WTC11 (cell line): ENCODE measurements at regions not wholly inside any gene's neighbourhood (a gene's known extent, or its start where the extent isn't known, plus 50 kb on each side); places are given as distances from the start of the nearest gene placed in this dataset.

Source experiments
- ATAC-seq: fragments of 200-7000 bp; cut with Tn5 transposase; 2 replicates; pipeline ENCODE4 v1.10.0; 2021; ENCODE audit warnings: mild to moderate bottlenecking, moderate library complexity
- CTCF ChIA-PET: fragments of 300-600 bp; sonication (Branson Sonifier 250); formaldehyde crosslinking; loops from one replicate; lab custom pipeline; 2021; ENCODE audit warnings: antibody characterized with exemption; lab: Charles Lee
- POLR2A ChIA-PET: fragments of 350-600 bp; sonication (Branson Sonifier 250); formaldehyde crosslinking; loops from one replicate; lab custom pipeline; 2021; ENCODE audit warnings: antibody characterized with exemption; lab: Charles Lee
- DNase-seq: peaks from one replicate; pipeline ENCODE4 v3.0.0; 2021; ENCODE audit warnings: low spot score
- H3K27ac Mint-ChIP-seq: 2 replicates; pipeline ENCODE4 v1.8.0; 2021; ENCODE audit warnings: mixed read lengths
- H3K27me3 Mint-ChIP-seq: 2 replicates; pipeline ENCODE4 v1.8.0; 2021; ENCODE audit warnings: low read depth, mild to moderate bottlenecking, moderate library complexity, mixed read lengths
- H3K36me3 Mint-ChIP-seq: 2 replicates; pipeline ENCODE4 v1.8.0; 2021; ENCODE audit warnings: mixed read lengths
- H3K4me1 Mint-ChIP-seq: 2 replicates; pipeline ENCODE4 v1.8.0; 2022; ENCODE audit warnings: mixed read lengths
- H3K4me3 Mint-ChIP-seq: 2 replicates; pipeline ENCODE4 v1.8.0; 2021; ENCODE audit warnings: mild to moderate bottlenecking, moderate library complexity, mixed read lengths
- H3K9me3 Mint-ChIP-seq: 2 replicates; pipeline ENCODE4 v1.8.0; 2021; ENCODE audit warnings: mixed read lengths
- ATF1 ChIP-seq: sonication (generic); formaldehyde crosslinking; IDR thresholded peaks from 2 replicates; pipeline ENCODE4 v1.8.1; 2023; ENCODE audit warnings: mild to moderate bottlenecking, moderate library complexity, missing genetic modification reagents
- CREB1 ChIP-seq: sonication (generic); formaldehyde crosslinking; IDR thresholded peaks from 2 replicates; pipeline ENCODE4 v1.8.0; 2023; ENCODE audit warnings: mild to moderate bottlenecking, missing genetic modification reagents
- GTF2I ChIP-seq: fragments of 250-450 bp; sonication (Bioruptor Pico); conservative IDR thresholded peaks from 2 replicates; pipeline ENCODE4 v1.4.0; 2021; ENCODE audit warnings: mild to moderate bottlenecking
- JUN ChIP-seq: sonication (generic); formaldehyde crosslinking; IDR thresholded peaks from 2 replicates; pipeline ENCODE4 v1.8.0; 2023; ENCODE audit warnings: mild to moderate bottlenecking, missing genetic modification reagents
- NFE2L1 ChIP-seq: sonication (generic); formaldehyde crosslinking; IDR thresholded peaks from 2 replicates; pipeline ENCODE4 v1.8.1; 2023; ENCODE audit warnings: missing genetic modification reagents
- NFYB ChIP-seq: sonication (generic); formaldehyde crosslinking; conservative IDR thresholded peaks from 2 replicates; pipeline ENCODE4 v1.8.0; 2022; ENCODE audit warnings: low read depth, missing genetic modification reagents
- NR2C2 ChIP-seq: sonication (generic); formaldehyde crosslinking; IDR thresholded peaks from 2 replicates; pipeline ENCODE4 v1.8.0; 2022; ENCODE audit warnings: mild to moderate bottlenecking, missing genetic modification reagents
- ZNF121 ChIP-seq: sonication (generic); formaldehyde crosslinking; IDR thresholded peaks from 2 replicates; pipeline ENCODE4 v1.8.0; 2023; ENCODE audit warnings: missing genetic modification reagents
- ZNF219 ChIP-seq: sonication (generic); formaldehyde crosslinking; IDR thresholded peaks from 2 replicates; pipeline ENCODE4 v1.8.0; 2023; ENCODE audit warnings: missing genetic modification reagents, mild to moderate bottlenecking, borderline replicate concordance
- ZNF317 ChIP-seq: sonication (generic); formaldehyde crosslinking; IDR thresholded peaks from 2 replicates; pipeline ENCODE4 v1.8.1; 2023; ENCODE audit warnings: low read depth, mild to moderate bottlenecking, moderate library complexity, missing genetic modification reagents, borderline replicate concordance
- ZNF671 ChIP-seq: fragments of 250-450 bp; sonication (Bioruptor Pico); IDR thresholded peaks from 2 replicates; pipeline ENCODE4 v1.8.0; 2021; ENCODE audit warnings: mild to moderate bottlenecking
- TF ChIP-seq, protein P1 (sequence below): fragments of 250-450 bp; sonication (Bioruptor Pico); IDR thresholded peaks from 2 replicates; pipeline ENCODE4 v1.9.0; 2021; ENCODE audit warnings: moderate library complexity, mild to moderate bottlenecking, inconsistent platforms, borderline replicate concordance
- TF ChIP-seq, protein P2 (sequence below): fragments of 250-450 bp; sonication (Bioruptor Pico); IDR thresholded peaks from 2 replicates; pipeline ENCODE4 v1.9.0; 2021; ENCODE audit warnings: mild to moderate bottlenecking
- TF ChIP-seq, protein P3 (sequence below): sonication (generic); formaldehyde crosslinking; IDR thresholded peaks from 2 replicates; pipeline ENCODE4 v1.8.1; 2023; ENCODE audit warnings: mild to moderate bottlenecking, moderate library complexity, missing genetic modification reagents
- TF ChIP-seq, protein P4 (sequence below): sonication (generic); formaldehyde crosslinking; IDR thresholded peaks from 2 replicates; pipeline ENCODE4 v1.8.1; 2023; ENCODE audit warnings: mild to moderate bottlenecking, missing genetic modification reagents, borderline replicate concordance
- TF ChIP-seq, protein P5 (sequence below): sonication (generic); formaldehyde crosslinking; IDR thresholded peaks from 2 replicates; pipeline ENCODE4 v1.8.0; 2022; ENCODE audit warnings: mild to moderate bottlenecking, missing genetic modification reagents
- TF ChIP-seq, protein P6 (sequence below): sonication (generic); formaldehyde crosslinking; IDR thresholded peaks from 2 replicates; pipeline ENCODE4 v1.8.1; 2023; ENCODE audit warnings: mild to moderate bottlenecking, missing genetic modification reagents, moderate library complexity
- TF ChIP-seq, protein P7 (sequence below): sonication (generic); formaldehyde crosslinking; IDR thresholded peaks from 2 replicates; pipeline ENCODE4 v1.8.0; 2022; ENCODE audit warnings: mild to moderate bottlenecking, missing genetic modification reagents

DNA sequence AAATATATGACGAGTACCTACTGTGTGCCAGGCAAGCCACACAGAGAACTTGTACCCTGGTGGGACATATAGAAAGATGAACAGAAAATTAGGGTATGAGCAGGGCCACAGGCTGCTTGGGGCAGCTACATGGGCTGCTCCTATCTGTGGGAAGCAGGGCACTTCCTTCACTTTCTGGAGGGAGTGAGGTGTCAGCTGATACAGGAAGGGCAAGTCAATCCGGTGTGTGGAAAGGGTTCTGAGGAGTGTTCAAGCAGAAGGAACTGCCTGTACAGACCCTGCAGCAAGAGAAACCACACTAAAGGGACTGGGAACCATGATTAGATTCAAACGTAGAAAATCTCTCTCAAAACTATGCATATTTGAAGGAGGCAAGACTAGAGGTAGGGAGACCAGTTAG, 58.6 kb upstream of the BCL11A start:
- ChIA-PET POLR2A (no interaction called here), CTCF (interaction anchor here (3.4 kb wide), 1 partner anchor 63 kb away, joined by 9 read pairs; no protein-coding TSS in a partner anchor)
- DNase-seq (no peak), ATAC-seq (no peak)
- Mint-ChIP-seq H3K4me3 (no peak overlapping the region), H3K4me1 (0 out of 2 replicates have a peak, but pooled peaks cover 4% of the 10 kb centered on the region), H3K27me3 (no peaks in the 10 kb centered on the region), H3K9me3 (peaks cover 4% of the 10 kb centered on the region; the same call in 1 of the 2 replicates), H3K27ac (no peak overlapping the region), H3K36me3 (no peaks in the 10 kb centered on the region)
- TF ChIP-seq ZNF121 (CRISPR knock-in tag) (no peak), GTF2I (CRISPR knock-in tag) (no peak), ZNF671 (CRISPR knock-in tag) (no peak), ZNF317 (no peak), CREB1 (CRISPR knock-in tag) (no peak), NFE2L1 (CRISPR knock-in tag) (no peak)
- TF ChIP-seq, protein P1, sequence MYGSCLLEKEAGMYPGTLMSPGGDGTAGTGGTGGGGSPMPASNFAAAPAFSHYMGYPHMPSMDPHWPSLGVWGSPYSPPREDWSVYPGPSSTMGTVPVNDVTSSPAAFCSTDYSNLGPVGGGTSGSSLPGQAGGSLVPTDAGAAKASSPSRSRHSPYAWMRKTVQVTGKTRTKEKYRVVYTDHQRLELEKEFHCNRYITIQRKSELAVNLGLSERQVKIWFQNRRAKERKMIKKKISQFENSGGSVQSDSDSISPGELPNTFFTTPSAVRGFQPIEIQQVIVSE: no peak

DNA sequence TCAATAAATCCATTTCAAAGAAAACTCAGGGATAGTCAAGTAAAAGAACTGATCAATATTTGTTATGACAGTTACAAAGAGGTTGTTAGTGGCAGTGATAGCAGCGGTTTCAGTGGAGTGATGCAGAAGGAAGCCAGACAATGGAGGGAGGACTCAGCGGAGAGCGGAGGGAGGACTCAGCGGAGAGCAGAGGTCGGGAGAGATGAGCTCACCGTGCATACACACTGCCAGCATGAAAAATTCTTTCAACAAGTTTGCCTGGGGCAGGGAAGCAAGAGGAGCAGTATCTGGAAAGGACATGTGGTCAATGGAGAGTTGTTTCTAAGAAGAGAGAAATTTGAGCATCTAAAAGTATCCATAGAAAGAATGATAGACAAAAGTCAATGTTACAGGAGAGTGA, 60.9 kb upstream of the BCL11A start:
- Mint-ChIP-seq H3K4me1 (0 out of 2 replicates have a peak, but pooled peaks cover 4% of the 10 kb centered on the region), H3K9me3 (no peaks in the 10 kb centered on the region), H3K27me3 (no peaks in the 10 kb centered on the region), H3K36me3 (no peaks in the 10 kb centered on the region), H3K27ac (no peak overlapping the region), H3K4me3 (no peak overlapping the region)
- TF ChIP-seq NFYB (CRISPR knock-in tag): no peak
- ChIA-PET CTCF (interaction anchor here (1.1 kb wide), 1 partner anchor 33 kb away, joined by 3 read pairs; no protein-coding TSS in a partner anchor), POLR2A (no interaction called here)
- ATAC-seq: no peak
- no peak for DNase-seq

DNA sequence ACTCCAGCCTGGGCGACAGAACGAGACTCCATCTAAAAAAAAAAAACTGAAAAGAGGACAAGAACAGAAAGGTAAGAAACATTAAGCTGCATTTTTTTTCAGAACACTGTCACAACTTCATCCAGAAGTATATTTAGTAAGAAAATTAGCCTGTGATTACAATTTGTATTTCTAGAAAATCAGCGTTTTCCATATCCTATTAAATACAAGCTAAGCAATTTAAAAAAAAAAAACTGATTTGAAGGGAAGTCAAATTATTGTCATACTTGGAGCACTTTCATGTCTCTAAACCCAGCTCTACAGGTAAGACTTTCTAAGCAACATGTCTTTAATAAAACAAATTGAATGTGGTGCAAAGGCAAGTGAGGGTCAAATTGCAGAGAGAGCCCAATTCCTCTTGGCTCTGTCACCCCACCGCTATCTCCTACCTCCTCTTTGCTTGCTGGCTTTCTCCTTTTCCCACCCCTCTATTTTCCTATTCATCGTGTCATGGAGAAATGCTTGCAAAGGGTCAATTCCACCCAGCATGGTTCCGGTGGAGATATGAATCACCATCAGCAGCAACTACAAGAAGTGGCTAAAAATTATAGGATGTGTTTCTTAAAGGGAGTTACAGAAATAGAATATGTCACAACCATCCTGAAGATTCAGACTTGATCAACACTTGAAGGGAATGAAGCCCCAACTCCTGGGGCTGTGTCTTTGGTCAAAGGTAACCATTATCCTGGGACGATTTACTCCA, 68.4 kb upstream of the BCL11A start:
- CTCF ChIA-PET: interaction anchor here (0.9 to 1.8 kb wide), 2 partner anchors 52 to 470 kb away, joined by 5 to 7 read pairs; no protein-coding TSS in a partner anchor
- no peaks in the 10 kb centered on the region for H3K36me3 Mint-ChIP-seq
- TF ChIP-seq, protein P2, sequence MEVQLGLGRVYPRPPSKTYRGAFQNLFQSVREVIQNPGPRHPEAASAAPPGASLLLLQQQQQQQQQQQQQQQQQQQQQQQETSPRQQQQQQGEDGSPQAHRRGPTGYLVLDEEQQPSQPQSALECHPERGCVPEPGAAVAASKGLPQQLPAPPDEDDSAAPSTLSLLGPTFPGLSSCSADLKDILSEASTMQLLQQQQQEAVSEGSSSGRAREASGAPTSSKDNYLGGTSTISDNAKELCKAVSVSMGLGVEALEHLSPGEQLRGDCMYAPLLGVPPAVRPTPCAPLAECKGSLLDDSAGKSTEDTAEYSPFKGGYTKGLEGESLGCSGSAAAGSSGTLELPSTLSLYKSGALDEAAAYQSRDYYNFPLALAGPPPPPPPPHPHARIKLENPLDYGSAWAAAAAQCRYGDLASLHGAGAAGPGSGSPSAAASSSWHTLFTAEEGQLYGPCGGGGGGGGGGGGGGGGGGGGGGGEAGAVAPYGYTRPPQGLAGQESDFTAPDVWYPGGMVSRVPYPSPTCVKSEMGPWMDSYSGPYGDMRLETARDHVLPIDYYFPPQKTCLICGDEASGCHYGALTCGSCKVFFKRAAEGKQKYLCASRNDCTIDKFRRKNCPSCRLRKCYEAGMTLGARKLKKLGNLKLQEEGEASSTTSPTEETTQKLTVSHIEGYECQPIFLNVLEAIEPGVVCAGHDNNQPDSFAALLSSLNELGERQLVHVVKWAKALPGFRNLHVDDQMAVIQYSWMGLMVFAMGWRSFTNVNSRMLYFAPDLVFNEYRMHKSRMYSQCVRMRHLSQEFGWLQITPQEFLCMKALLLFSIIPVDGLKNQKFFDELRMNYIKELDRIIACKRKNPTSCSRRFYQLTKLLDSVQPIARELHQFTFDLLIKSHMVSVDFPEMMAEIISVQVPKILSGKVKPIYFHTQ (CRISPR knock-in tag): no peak
- TF ChIP-seq, protein P3, sequence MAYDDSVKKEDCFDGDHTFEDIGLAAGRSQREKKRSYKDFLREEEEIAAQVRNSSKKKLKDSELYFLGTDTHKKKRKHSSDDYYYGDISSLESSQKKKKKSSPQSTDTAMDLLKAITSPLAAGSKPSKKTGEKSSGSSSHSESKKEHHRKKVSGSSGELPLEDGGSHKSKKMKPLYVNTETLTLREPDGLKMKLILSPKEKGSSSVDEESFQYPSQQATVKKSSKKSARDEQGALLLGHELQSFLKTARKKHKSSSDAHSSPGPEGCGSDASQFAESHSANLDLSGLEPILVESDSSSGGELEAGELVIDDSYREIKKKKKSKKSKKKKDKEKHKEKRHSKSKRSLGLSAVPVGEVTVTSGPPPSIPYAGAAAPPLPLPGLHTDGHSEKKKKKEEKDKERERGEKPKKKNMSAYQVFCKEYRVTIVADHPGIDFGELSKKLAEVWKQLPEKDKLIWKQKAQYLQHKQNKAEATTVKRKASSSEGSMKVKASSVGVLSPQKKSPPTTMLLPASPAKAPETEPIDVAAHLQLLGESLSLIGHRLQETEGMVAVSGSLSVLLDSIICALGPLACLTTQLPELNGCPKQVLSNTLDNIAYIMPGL: no peak
- TF ChIP-seq, protein P4, sequence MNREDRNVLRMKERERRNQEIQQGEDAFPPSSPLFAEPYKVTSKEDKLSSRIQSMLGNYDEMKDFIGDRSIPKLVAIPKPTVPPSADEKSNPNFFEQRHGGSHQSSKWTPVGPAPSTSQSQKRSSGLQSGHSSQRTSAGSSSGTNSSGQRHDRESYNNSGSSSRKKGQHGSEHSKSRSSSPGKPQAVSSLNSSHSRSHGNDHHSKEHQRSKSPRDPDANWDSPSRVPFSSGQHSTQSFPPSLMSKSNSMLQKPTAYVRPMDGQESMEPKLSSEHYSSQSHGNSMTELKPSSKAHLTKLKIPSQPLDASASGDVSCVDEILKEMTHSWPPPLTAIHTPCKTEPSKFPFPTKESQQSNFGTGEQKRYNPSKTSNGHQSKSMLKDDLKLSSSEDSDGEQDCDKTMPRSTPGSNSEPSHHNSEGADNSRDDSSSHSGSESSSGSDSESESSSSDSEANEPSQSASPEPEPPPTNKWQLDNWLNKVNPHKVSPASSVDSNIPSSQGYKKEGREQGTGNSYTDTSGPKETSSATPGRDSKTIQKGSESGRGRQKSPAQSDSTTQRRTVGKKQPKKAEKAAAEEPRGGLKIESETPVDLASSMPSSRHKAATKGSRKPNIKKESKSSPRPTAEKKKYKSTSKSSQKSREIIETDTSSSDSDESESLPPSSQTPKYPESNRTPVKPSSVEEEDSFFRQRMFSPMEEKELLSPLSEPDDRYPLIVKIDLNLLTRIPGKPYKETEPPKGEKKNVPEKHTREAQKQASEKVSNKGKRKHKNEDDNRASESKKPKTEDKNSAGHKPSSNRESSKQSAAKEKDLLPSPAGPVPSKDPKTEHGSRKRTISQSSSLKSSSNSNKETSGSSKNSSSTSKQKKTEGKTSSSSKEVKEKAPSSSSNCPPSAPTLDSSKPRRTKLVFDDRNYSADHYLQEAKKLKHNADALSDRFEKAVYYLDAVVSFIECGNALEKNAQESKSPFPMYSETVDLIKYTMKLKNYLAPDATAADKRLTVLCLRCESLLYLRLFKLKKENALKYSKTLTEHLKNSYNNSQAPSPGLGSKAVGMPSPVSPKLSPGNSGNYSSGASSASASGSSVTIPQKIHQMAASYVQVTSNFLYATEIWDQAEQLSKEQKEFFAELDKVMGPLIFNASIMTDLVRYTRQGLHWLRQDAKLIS (CRISPR knock-in tag): no peak
- no peak for TF ChIP-seq NR2C2 (CRISPR knock-in tag)
- TF ChIP-seq, protein P5, sequence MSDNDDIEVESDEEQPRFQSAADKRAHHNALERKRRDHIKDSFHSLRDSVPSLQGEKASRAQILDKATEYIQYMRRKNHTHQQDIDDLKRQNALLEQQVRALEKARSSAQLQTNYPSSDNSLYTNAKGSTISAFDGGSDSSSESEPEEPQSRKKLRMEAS (CRISPR knock-in tag): no peak
- no peak for TF ChIP-seq JUN (CRISPR knock-in tag)
- TF ChIP-seq, protein P6, sequence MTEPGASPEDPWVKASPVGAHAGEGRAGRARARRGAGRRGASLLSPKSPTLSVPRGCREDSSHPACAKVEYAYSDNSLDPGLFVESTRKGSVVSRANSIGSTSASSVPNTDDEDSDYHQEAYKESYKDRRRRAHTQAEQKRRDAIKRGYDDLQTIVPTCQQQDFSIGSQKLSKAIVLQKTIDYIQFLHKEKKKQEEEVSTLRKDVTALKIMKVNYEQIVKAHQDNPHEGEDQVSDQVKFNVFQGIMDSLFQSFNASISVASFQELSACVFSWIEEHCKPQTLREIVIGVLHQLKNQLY: no peak
- TF ChIP-seq ZNF219 (CRISPR knock-in tag): no peak
- TF ChIP-seq, protein P7, sequence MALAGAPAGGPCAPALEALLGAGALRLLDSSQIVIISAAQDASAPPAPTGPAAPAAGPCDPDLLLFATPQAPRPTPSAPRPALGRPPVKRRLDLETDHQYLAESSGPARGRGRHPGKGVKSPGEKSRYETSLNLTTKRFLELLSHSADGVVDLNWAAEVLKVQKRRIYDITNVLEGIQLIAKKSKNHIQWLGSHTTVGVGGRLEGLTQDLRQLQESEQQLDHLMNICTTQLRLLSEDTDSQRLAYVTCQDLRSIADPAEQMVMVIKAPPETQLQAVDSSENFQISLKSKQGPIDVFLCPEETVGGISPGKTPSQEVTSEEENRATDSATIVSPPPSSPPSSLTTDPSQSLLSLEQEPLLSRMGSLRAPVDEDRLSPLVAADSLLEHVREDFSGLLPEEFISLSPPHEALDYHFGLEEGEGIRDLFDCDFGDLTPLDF (CRISPR knock-in tag): no peak
- TF ChIP-seq, protein P1: no peak
- TF ChIP-seq ATF1: no peak

More for the DNA sequence above, 68.4 kb upstream of the BCL11A start:
- ATAC-seq: no peak
- no peak for DNase-seq
- POLR2A ChIA-PET: no interaction called here
- peaks cover 3% of the 10 kb centered on the region for H3K4me1 Mint-ChIP-seq
- H3K27ac Mint-ChIP-seq: no peak overlapping the region
- no peak overlapping the region for H3K4me3 Mint-ChIP-seq
- H3K27me3 Mint-ChIP-seq: peaks cover 4% of the 10 kb centered on the region; the same call in 1 of the 2 replicates
- no peaks in the 10 kb centered on the region for H3K9me3 Mint-ChIP-seq
